GM18499 (cell line): ENCODE measurements at regions not wholly inside any gene's neighbourhood (a gene's known extent, or its start where the extent isn't known, plus 50 kb on each side); places are given as distances from the start of the nearest gene placed in this dataset.
"Not testable (repeated sequence)": the region's sequence is repeated elsewhere in the genome, so short reads cannot be mapped to it uniquely, and the experiment has no call there.

Source experiments
- ATAC-seq: cut with Tn5 transposase; IDR thresholded peaks from one replicate; pipeline ENCODE4 v1.9.1; 2021; ENCODE audit warnings: moderate number of reproducible peaks; ENCODE audit not compliant: insufficient read depth, unreplicated experiment

DNA sequence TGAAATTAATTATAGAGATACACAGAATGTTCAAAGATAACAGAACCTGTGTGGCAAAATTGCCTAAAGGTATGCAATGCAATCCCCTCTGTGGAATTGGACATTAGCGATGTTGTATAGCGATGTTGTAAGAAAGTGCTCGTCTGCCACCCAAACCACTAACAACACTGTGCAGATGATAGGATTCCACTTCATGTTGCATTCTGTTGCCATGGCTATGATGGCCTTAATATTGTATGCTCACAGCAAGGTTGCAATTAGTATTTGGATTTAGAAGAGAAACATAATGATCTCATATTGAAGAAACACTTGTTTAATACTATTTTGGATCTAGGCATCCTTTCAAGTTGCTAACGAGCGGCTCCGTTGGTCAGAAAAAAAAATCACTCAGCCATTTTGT lies 260.3 kb downstream of the BCAT1 start:
- ATAC-seq = no peak

DNA sequence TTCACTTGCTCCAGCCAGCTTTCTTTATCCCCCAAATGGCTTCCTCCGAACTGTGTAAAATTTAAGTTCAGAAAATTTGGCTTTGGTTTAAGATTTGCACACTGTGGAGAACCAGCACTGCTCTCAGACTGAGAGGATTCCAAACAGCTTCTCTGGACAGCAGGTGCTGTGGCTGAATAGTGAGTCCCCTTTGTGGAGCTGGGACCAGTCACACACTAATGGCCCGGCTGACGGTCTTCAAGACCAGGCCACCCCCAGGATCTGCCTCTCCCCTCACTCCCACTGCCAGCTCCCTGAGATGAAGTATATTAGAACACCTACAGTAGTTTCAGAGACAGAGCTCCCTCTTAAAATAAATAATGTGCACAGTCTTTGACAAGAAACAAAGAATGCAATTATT lies 267.3 kb downstream of the BCAT1 start:
- ATAC-seq = no peak

DNA sequence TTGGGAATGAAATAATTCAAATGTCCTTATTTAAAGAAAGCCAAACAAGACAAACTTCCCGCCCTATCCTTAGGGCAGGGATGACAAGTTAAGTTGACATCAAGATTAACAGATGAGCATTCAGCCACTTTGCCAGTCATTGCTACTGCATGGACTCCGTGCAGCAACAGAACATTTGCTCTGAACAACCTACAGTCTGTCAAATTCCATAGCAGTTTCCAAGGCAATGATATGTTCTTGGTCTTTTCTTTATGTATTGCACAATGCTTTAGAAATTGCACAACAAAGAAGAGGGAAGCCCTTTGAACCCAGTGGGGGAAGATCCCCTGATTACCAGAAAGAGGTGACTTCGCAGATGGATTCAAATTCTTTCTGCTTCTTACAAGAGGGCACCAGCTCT lies 269.8 kb downstream of the BCAT1 start:
- no peak for ATAC-seq

DNA sequence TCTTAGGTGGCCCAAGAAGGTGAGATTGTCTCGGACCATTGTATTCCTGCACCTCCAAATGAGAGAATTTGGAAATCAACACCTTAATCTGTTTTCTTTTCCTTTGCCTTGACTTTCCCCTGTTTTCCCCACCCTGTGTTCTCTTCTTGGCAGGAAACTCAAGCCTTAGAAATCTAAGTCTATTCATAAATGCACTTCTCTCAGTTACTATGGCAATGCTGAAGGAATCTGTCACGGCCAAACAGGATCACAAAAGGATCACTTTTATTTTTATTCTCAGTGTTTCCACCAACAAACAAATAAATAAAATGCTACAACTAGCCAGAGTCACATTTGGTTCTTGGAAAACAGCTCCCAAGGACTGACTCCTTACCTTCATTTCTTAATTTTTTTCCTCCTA lies 270.5 kb downstream of the BCAT1 start:
- ATAC-seq = no peak

DNA sequence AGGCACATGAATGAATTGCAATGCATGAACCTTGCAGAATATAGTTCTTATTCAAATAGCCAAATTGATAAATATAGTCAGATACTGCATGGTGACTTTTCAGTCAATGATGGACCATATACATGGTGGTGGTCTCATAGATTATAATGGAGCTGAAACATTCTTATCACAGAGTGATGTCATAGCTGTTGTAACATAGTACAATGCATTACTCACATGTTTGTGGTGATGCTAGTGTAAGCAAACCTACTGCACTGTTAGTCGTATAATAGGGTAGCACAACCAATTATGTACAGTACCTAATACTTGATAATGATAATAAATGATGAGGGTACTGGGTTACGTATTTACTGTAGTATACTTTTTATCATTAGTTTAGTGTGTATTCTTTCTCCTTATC lies 280.3 kb downstream of the BCAT1 start:
- no peak for ATAC-seq

DNA sequence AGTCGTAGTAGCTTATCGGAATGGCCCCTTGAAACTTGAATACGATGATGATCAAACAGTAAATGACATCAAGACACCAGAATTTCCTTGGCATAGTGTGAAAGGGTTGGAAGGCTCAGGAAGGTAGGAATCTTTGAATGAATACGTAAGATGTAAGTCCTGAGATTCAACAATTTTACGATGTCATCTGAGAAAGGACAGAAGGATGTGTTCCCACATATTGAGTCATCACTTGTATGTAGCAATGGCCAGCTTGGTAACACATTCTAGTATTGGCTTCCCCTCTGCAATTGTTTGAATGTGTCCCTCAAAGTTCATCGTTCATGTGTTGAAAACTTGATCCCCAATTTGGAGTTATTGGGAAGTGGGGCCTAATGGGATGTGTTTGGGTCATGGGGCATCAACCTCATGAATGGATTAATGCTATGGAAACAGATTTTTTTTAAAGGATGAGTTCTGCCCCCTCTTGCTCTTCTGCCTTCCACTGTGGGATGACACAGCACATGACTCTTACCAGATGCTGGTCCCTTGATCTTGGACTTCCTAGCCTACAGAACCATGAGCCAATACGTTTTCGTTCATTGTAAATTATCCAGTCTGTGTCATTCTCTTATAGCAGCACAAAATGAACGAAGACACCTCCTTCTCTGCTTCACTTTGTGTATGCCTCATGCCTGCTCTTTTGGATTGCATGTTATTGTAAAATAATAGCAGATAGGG lies 284.6 kb downstream of the BCAT1 start:
- no peak for ATAC-seq

DNA sequence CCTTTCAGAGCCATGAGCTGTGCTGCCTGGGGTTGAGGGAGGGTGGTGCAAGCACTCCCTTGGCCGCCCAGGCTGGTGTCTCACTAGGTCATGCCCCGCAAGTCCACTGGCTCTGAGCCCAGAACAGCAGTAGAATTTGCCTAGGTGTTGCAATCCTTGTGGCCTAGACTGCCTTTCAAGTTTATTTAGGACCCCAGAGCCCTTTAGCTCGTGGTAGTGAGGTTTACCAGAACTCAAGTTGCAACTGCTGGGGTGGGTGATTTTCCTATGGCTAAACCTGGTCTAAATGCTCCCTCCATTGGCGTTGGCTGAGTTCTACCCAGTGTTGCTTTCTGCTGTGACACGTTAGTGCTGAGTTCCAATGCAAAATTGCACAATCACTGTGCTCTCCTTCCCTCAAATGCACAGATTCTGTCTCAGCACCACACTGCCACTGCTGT lies 287.2 kb downstream of the BCAT1 start:
- no peak for ATAC-seq

DNA sequence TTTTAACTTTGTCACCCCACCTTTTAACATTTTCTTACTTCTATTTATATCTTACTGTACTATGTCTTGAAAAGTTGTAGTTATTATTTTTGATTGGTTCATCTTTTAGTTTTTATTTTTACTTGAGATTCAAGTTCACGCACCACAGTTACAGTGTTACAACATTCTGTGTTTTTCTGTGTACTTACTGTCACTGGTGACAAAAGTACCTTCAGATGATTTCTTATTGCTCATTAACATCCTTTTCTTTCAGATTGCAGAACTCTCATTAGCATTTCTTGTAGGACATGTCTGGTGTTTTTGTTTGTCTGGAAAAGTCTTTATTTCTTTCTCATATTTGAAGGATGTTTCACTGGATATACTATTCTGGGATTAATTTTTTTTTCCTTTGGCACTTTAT lies 289.9 kb downstream of the BCAT1 start:
- no peak for ATAC-seq

DNA sequence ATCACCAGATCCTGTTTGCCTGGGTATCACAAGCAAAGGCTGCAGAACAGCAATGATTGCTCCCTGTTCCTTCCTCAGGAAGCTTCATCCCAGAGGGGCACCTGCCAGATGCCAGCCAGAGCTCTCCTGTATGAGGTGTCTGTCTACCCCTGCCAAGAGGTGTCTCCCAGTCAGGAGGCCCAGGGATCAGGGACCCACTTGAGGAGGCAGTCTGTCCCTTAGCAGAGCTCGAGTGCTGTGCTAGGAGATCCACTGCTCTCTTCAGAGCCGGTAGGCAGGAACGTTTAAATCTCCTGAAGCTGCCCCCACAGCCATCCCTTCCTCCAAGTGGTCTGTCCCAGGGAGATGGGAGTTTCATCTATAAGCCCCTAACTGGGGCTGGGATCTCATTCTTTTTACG lies 294.6 kb downstream of the BCAT1 start:
- not testable (repeated sequence) for ATAC-seq

DNA sequence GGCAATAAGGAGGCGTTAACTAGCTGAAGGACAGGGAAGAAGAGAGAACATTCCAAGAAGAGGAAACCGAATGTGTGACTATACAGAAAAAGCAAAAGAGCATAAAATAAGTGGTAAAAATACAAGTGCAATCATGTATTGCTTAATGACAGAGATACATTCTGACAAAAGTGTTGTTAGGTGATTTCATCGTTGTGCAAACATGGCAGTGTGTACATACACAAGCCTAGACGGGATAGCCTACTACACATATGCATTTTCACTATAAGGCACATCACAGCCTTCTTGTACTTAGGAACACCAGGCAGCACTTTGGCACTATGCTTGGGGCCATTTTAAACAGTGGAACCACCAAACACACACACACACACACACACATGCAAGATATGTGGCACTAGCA lies 299.3 kb downstream of the BCAT1 start:
- ATAC-seq = no peak

DNA sequence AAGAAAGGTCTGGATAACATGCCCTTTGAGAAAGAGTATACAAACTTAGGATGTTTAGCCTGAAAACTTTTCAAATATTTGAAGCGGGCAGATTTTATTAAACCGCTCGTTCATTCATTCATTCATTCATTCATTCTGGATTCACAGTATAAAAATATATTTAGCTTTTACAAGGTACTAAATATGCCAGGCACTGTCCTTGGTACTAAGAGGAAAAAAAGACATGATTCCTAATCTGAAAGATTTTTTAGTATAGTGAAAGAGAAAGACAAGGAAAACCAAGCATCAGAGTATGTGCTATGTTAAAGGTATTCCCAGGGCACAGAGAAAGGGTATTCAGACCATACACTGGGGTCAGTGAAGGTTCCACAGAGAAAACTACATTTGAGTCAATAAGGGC lies 299.7 kb downstream of the BCAT1 start:
- ATAC-seq = no peak

DNA sequence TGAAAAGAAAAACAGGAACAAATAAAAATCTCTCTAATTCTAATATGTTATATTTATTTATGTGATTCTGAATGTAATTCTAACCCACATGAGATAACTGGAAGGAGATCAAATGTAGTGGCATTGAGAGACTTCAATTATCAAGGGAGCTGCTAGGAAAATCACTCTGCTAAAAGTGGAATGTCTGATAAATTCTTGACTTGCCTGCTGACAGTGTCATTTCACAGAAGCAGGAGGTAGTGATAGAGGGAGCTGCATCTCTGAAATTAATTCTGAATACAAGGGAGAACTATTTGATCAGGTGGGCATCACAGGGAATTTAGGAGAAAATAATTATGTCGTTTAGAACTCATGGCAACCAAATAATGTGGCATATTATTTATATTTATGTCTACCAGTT lies 303.6 kb downstream of the BCAT1 start:
- no peak for ATAC-seq

DNA sequence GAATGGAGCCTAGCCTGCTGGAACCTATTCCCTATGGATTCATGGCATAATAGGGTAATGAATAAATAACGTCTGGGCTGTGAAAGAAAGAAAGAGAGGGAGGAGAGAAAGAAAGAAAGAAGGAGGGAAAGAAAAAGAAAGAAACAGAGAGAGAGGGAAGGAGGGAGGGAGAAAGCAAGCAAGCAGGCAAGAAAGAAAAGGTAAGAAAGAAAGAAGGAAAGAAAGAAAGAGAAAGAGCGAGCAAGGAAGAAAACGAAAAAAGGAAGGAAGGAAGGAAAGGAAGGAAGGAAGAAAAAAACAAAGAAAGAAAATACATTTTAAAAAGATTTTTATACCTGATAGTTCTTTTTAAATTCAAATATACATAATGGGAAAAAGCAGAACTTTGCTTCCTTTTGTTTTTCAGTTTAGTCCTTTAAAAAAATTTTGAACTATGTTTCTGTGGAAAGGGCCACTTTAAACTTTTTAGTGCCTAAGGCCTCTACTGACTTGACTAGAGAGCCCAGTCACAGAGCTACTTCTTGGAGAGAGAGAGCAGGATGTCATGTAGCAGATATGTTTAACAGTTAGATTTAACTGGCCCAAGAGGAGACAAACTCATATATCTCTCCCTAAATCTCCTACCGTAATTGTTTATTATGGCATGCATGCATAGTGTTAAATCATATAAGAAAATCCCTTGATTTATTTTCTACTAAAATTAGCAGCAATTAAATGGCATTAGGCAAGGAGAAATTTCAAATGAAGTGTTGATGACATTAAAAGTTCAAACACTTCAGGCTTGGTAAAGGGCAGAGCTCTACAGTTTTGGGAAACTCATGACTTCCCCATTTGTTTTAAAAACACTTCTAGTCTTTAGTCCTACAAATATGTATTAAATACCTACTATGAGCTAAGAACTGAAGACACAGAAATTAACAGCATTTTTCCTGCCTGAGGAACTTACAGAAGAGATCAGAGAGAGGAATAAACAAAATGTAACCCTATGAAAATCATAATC lies 305.5 kb downstream of the BCAT1 start:
- ATAC-seq = no peak

DNA sequence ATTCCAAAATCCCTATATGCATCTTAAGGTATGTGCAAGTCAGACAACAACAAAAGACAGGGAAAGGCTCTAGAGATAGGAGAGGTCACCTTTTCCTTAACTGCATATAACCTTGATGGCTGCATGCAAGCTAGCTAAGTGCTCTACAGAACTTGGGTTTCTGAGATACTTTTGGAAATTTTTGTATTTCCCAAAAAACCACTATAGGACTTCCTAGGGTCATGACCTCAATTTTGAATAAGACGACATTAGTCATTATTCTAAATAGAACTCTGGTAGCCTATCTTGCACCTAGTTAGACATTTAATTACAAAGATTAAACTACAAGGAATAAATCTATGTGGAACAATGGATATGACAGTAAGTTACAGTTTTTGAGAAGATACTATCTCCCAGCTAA lies 309.3 kb downstream of the BCAT1 start:
- ATAC-seq = no peak

DNA sequence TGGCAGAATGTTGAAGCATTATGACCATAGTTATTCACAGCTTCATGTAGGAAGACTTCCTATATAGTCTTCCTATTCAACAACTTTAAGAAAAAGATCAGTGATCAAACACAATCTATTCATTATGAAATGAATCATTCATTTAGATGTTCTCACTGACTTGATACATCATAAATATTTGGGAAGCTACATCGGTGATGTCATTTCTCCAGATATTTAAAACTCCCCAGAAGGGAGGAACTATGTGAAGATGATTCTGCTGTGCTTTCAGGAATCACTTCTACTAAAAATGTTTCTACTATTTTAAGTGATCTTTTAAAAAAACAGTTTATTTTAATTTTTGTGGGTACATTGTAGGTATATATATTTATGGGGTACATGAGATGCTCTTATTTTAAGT lies 316.4 kb downstream of the BCAT1 start:
- ATAC-seq = no peak

DNA sequence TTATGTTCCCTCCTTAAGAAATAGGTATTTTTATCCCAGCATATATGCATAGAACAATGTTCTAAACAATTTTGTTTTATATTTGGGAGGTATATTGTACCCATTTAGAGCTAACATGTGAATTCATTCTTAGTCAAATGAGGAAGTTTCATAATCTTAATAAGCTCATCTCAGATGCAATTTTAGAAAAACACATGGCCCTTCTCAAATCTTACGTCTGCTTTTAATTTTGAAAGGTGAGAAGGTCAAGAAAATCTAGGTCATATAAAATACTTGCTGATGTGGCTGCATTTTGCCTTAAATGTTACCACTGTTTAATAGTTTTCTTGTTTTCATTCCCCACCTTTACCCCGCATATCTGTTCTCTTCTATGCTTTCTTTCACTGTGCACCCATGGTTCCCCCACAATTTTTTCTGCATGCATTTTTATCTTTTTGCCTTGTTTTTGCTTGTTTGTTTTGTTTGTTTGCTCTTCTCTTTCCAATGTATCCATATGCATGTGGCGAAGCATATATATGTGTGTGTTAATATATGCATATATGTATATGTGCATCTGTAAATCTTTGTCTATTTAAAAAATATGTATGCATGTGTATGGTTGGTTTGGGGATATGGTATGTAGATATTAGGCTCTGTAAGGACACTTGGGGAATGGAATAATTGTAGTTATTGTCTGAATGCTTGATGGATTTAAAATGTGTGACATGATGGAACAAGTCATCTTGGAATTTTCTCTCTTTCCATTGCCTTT lies 317.1 kb downstream of the BCAT1 start:
- no peak for ATAC-seq

DNA sequence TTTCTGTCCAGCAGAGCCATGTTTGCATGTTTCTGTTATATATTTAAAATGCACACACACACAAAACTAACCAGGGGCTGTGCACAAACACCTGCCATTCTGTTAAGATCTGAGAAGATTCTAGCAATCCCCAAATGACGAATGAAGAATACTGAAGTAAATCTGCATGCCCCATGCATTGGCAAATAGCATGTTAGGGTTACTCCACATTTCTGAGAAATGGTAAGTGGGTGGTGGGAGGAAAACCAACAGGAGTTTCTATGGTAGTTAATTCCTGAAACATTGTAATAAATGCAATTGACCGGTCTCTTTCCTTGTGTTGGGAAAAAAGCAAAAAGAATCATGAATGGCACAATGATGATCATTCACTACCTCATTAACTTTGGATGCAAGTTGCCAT lies 318.0 kb downstream of the BCAT1 start:
- ATAC-seq = no peak

DNA sequence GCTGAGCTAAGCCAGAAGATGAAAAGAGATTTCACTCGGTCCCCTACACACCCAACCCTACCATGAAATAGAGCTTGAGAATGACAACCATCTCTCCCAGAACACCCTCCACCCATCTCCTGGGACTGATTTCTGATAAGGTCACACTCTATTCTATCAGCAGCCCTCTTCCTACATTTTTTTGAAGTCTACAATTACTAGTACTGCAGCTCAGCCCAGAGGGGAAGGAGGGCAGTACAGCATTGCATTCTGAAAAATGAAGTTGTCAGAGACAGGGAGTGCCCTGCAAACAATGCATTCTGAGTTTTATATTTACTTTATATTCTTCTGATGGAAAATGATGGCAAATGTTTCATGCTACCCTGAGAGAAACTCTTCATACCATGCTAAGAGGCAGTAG lies 318.5 kb downstream of the BCAT1 start:
- ATAC-seq = no peak

DNA sequence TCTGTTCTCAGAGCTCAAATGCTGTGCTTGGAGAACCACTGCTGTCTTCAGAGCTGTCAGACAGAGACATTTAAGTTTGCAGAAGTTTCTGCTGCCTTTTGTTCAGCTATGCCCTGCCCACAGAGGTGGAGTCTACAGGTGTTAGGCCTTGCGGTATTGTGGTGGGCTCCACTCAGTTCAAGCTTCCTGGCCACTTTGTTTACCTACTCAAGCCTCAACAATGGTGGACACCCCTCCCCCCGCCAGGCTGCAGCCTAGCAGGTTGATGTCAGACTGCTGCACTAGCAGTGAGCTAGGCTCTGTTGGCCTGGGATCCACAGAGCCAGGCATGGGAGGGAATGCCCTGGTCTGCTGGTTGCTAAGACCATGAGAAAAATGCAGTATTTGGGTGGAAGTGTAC lies 323.8 kb downstream of the BCAT1 start:
- no peak for ATAC-seq

DNA sequence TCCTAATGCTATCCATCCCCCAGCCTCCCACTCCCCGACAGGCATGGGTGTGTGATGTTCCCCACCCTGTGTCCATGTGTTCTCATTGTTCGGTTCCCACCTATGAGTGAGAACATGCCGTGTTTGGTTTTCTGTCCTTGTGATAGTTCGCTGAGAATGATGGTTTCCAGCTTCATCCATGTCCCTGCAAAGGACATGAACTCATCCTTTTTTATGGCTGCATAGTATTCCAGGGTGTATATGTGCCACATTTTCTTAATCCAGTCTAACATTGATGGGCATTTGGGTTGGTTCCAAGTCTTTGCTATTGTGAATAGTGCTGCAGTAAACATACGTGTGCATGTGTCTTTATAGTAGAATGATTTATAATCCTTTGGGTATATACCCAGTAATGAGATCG lies 328.9 kb downstream of the BCAT1 start:
- ATAC-seq = not testable (repeated sequence)

DNA sequence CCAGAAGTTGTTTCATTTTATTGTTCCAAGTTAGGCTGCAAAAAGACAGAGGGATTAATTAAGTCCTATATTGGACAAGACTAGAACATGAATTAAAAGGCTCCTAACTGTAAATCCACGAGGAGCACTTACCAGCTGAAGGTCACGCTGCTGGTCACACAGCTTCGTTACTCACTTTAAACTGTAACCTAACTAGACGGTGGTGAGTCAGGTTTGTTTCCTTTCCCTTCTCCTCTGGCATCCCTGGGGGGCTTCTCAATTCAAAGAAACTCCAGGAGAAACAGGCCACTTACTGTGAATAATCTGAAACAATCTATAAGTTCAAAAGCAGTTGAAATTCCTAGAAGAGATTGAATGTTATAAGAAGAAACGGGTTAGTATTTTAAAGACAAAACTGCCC lies 331.4 kb downstream of the BCAT1 start:
- ATAC-seq = no peak
